WTC11 (cell line): ENCODE measurements at regions not wholly inside any gene's neighbourhood (a gene's known extent, or its start where the extent isn't known, plus 50 kb on each side); places are given as distances from the start of the nearest gene placed in this dataset.

ENCODE experiments used
- AFF4 ChIP-seq: sonication (generic); formaldehyde crosslinking; IDR thresholded peaks from 2 replicates; pipeline ENCODE4 v1.8.1; 2023; ENCODE audit warnings: mild to moderate bottlenecking, missing genetic modification reagents, borderline replicate concordance
- CREB1 ChIP-seq: sonication (generic); formaldehyde crosslinking; IDR thresholded peaks from 2 replicates; pipeline ENCODE4 v1.8.0; 2023; ENCODE audit warnings: mild to moderate bottlenecking, missing genetic modification reagents
- CREM ChIP-seq: sonication (generic); formaldehyde crosslinking; IDR thresholded peaks from 2 replicates; pipeline ENCODE4 v1.8.1; 2022; ENCODE audit warnings: mild to moderate bottlenecking, missing genetic modification reagents, moderate library complexity
- EMX1 ChIP-seq: fragments of 250-450 bp; sonication (Bioruptor Pico); IDR thresholded peaks from 2 replicates; pipeline ENCODE4 v1.8.0; 2021; ENCODE audit warnings: mild to moderate bottlenecking
- ESRRA ChIP-seq: sonication (generic); formaldehyde crosslinking; IDR thresholded peaks from 2 replicates; pipeline ENCODE4 v1.8.1; 2022; ENCODE audit warnings: mild to moderate bottlenecking, missing genetic modification reagents, borderline replicate concordance
- FOXP1 ChIP-seq: sonication (generic); formaldehyde crosslinking; IDR thresholded peaks from 2 replicates; pipeline ENCODE4 v1.8.0; 2022; ENCODE audit warnings: missing genetic modification reagents, mild to moderate bottlenecking, moderate library complexity, borderline replicate concordance
- GTF2I ChIP-seq: fragments of 250-450 bp; sonication (Bioruptor Pico); conservative IDR thresholded peaks from 2 replicates; pipeline ENCODE4 v1.4.0; 2021; ENCODE audit warnings: mild to moderate bottlenecking
- HMGA2 ChIP-seq: fragments of 250-450 bp; sonication (Bioruptor Pico); IDR thresholded peaks from 2 replicates; pipeline ENCODE4 v1.4.0; 2021; ENCODE audit warnings: mild to moderate bottlenecking, moderate library complexity
- NR1H2 ChIP-seq: sonication (generic); formaldehyde crosslinking; IDR thresholded peaks from 2 replicates; pipeline ENCODE4 v1.9.0; 2021; ENCODE audit warnings: mild to moderate bottlenecking, moderate library complexity, missing genetic modification reagents
- SMAD3 ChIP-seq: sonication (generic); formaldehyde crosslinking; IDR thresholded peaks from 2 replicates; pipeline ENCODE4 v1.8.0; 2022; ENCODE audit warnings: missing genetic modification reagents, mild to moderate bottlenecking, borderline replicate concordance
- SOX15 ChIP-seq: fragments of 250-450 bp; sonication (Bioruptor Pico); IDR thresholded peaks from 2 replicates; pipeline ENCODE4 v1.9.0; 2021; ENCODE audit warnings: mild to moderate bottlenecking
- SP1 ChIP-seq: sonication (generic); formaldehyde crosslinking; conservative IDR thresholded peaks from 2 replicates; pipeline ENCODE4 v1.8.1; 2022; ENCODE audit warnings: missing genetic modification reagents
- ZNF263 ChIP-seq: sonication (generic); formaldehyde crosslinking; IDR thresholded peaks from 2 replicates; pipeline ENCODE4 v1.8.1; 2022; ENCODE audit warnings: low read depth, mild to moderate bottlenecking, moderate library complexity, missing genetic modification reagents
- ZNF425 ChIP-seq: fragments of 250-450 bp; sonication (Bioruptor Pico); conservative IDR thresholded peaks from 2 replicates; pipeline ENCODE4 v1.9.0; 2021; ENCODE audit warnings: mild to moderate bottlenecking
- ZNF532 ChIP-seq: fragments of 250-450 bp; sonication (Bioruptor Pico); IDR thresholded peaks from 2 replicates; pipeline ENCODE4 v1.9.0; 2021; ENCODE audit warnings: mild to moderate bottlenecking, borderline replicate concordance
- ZNF671 ChIP-seq: fragments of 250-450 bp; sonication (Bioruptor Pico); IDR thresholded peaks from 2 replicates; pipeline ENCODE4 v1.8.0; 2021; ENCODE audit warnings: mild to moderate bottlenecking
- TF ChIP-seq, protein P1 (sequence below): sonication (generic); formaldehyde crosslinking; IDR thresholded peaks from 2 replicates; pipeline ENCODE4 v1.8.1; 2023; ENCODE audit warnings: mild to moderate bottlenecking, missing genetic modification reagents
- TF ChIP-seq, protein P2 (sequence below): fragments of 250-450 bp; sonication (Bioruptor Pico); IDR thresholded peaks from 2 replicates; pipeline ENCODE4 v2.1.2; 2022; ENCODE audit warnings: mild to moderate bottlenecking, moderate library complexity
- TF ChIP-seq, protein P3 (sequence below): fragments of 200-600 bp; IDR thresholded peaks from 2 replicates; pipeline ENCODE4 v1.8.0; 2022; ENCODE audit warnings: antibody characterized with exemption
- TF ChIP-seq, protein P4 (sequence below): sonication (generic); formaldehyde crosslinking; IDR thresholded peaks from 2 replicates; pipeline ENCODE4 v1.8.1; 2023; ENCODE audit warnings: mild to moderate bottlenecking, missing genetic modification reagents, moderate library complexity

DNA sequence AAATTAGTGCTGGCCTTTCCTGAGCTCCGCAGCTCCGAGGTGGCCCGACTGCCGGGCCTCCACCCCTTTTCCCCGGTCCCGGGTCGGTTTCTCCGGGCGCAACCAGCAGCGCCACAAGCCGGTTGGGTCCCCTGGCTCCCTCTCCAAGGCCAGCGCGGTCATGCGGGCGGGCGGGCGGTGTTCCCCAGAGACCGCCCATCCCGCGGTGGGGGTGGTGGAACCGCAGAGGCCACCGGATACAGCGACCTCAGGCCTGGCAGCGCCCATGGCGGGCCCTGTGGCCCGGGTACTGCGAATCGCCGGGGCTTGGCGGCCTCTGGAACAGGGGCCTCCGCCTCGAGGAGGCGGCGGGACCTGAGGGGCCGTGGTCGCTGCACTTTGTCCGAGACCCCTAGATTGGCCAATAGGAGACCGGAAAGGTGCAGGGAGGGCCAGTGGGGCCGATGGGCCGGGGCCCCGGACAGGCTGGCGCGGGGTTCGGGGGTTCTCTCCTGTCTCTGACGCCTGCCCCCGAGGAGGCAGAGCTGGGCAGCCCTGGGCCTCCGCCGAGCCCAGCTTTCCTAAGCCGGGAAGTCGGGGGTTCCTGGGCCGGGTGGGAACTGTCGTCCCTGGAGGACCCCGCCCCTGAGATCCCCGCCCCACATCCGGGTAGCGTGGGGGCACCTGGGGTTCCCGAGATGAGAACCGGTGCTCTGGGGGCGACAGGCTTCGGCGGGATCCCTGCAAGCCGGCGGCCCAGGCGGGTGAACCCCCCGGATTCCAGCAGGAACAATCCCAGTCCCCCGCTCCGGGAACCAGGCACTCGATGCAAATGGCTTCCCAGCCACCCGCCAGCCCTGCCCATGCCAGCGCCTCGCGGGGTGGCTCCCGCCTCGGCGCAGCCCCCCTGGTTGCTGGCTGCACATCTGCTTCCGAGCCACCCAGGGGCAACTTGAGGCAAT lies 293.9 kb downstream of the ZSWIM6 start (continued):
- TF ChIP-seq, protein P1, sequence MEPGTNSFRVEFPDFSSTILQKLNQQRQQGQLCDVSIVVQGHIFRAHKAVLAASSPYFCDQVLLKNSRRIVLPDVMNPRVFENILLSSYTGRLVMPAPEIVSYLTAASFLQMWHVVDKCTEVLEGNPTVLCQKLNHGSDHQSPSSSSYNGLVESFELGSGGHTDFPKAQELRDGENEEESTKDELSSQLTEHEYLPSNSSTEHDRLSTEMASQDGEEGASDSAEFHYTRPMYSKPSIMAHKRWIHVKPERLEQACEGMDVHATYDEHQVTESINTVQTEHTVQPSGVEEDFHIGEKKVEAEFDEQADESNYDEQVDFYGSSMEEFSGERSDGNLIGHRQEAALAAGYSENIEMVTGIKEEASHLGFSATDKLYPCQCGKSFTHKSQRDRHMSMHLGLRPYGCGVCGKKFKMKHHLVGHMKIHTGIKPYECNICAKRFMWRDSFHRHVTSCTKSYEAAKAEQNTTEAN (CRISPR knock-in tag), result peak; percentile 5; the same call in 1 of the 2 replicates
- TF ChIP-seq SMAD3 (CRISPR knock-in tag) (no peak), GTF2I (no peak), ZNF671 (CRISPR knock-in tag) (no peak), ZNF532 (CRISPR knock-in tag) (no peak), CREM (CRISPR knock-in tag) (no peak), SOX15 (no peak), AFF4 (no peak), EMX1 (CRISPR knock-in tag) (no peak), NR1H2 (CRISPR knock-in tag) (no peak), HMGA2 (no peak), FOXP1 (CRISPR knock-in tag) (no peak), ZNF263 (CRISPR knock-in tag) (no peak), SP1 (CRISPR knock-in tag) (peak; percentile 34; the same call in 1 of the 2 replicates), ESRRA (CRISPR knock-in tag) (no peak), CREB1 (CRISPR knock-in tag) (no peak), ZNF425 (CRISPR knock-in tag) (no peak)
- TF ChIP-seq, protein P2, sequence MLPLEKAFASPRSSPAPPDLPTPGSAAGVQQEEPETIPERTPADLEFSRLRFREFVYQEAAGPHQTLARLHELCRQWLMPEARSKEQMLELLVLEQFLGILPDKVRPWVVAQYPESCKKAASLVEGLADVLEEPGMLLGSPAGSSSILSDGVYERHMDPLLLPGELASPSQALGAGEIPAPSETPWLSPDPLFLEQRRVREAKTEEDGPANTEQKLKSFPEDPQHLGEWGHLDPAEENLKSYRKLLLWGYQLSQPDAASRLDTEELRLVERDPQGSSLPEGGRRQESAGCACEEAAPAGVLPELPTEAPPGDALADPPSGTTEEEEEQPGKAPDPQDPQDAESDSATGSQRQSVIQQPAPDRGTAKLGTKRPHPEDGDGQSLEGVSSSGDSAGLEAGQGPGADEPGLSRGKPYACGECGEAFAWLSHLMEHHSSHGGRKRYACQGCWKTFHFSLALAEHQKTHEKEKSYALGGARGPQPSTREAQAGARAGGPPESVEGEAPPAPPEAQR (CRISPR knock-in tag), result no peak
- TF ChIP-seq, protein P3, sequence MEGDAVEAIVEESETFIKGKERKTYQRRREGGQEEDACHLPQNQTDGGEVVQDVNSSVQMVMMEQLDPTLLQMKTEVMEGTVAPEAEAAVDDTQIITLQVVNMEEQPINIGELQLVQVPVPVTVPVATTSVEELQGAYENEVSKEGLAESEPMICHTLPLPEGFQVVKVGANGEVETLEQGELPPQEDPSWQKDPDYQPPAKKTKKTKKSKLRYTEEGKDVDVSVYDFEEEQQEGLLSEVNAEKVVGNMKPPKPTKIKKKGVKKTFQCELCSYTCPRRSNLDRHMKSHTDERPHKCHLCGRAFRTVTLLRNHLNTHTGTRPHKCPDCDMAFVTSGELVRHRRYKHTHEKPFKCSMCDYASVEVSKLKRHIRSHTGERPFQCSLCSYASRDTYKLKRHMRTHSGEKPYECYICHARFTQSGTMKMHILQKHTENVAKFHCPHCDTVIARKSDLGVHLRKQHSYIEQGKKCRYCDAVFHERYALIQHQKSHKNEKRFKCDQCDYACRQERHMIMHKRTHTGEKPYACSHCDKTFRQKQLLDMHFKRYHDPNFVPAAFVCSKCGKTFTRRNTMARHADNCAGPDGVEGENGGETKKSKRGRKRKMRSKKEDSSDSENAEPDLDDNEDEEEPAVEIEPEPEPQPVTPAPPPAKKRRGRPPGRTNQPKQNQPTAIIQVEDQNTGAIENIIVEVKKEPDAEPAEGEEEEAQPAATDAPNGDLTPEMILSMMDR, result no peak
- TF ChIP-seq, protein P4, sequence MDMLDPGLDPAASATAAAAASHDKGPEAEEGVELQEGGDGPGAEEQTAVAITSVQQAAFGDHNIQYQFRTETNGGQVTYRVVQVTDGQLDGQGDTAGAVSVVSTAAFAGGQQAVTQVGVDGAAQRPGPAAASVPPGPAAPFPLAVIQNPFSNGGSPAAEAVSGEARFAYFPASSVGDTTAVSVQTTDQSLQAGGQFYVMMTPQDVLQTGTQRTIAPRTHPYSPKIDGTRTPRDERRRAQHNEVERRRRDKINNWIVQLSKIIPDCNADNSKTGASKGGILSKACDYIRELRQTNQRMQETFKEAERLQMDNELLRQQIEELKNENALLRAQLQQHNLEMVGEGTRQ (CRISPR knock-in tag), result no peak
